GM08714 (cell line): ENCODE measurements at regions not wholly inside any gene's neighbourhood (a gene's known extent, or its start where the extent isn't known, plus 50 kb on each side); places are given as distances from the start of the nearest gene placed in this dataset.
"Not testable (repeated sequence)": the region's sequence is repeated elsewhere in the genome, so short reads cannot be mapped to it uniquely, and the experiment has no call there.

Experiments
- H3K4me3 ChIP-seq: fragments of 200-500 bp; sonication (Bioruptor generic); 2 replicates; pipeline ENCODE4 v1.5.1; 2014; ENCODE audit warnings: mild to moderate bottlenecking, low read length, inconsistent platforms
- ZNF274 ChIP-seq: IDR thresholded peaks from 2 replicates; pipeline ENCODE4 v1.6.1; 2012; ENCODE audit warnings: mild to moderate bottlenecking, low read depth, low read length

DNA sequence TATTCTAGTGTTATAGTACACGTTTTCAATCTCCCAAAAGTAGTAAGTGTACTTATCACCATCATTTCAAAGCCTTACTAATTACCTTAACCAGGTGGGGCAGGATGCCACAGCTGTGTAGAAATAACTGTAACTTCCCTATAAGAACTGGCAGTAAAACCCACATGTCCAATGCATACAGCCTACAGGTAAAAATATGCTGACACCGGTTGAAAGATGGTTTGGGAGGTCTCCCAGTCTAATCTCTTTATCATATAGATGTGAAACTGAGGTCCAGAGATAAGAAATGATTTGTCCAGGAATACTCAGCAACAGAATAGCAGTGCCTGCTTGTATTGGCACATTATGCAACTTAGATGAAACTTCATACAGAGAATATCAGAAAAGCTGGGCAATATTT, 322.9 kb downstream of the BCL11A start:
- TF ChIP-seq ZNF274: no peak
- no peak overlapping the region for H3K4me3 ChIP-seq

DNA sequence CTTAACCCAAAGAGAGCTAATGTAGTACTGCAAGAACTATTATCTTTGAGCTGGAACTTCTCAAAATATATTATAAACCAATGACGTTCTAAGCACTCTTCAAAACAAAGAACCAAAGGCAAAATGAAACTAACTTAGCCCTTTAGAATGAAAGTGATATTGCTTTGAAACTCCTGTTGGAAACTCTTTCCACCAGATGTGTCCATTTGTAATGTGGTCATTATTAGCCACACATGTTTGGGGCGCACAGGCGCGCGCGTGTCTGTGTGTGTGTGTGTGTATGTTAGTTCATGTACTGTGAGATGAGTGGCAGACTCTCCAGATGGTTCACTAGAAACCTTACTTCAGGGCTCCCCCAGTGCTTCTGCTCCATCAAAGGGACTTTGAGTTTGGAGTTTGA, 323.4 kb downstream of the BCL11A start:
- H3K4me3 ChIP-seq: no peak overlapping the region
- TF ChIP-seq ZNF274: no peak

GRCh38 chr2:60226943-60227342, 326.5 kb downstream of the BCL11A start:
- no peak for TF ChIP-seq ZNF274

DNA sequence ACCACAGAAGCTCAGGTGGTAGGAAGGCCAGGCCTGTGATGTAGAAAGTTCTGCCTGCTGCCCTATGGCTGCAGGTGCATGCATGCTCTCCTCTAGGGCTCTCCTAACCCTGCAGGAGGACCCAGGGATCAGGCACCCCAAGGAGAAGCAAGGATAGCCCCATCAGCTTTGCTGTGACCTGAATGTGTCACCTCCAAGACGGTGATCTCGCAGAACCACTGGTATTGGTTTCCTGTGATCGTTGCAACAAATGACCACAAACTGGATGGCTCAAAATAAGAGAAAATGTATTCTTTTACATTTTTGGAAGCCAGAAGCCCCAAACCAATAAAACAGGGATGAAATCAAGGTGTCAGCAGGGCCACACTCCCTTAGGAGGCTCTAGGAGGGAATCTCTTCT, 327.3 kb downstream of the BCL11A start:
- TF ChIP-seq ZNF274: no peak
- no peak overlapping the region for H3K4me3 ChIP-seq

More at GRCh38 chr2:60226943-60227342, 326.5 kb downstream of the BCL11A start:
- no peak overlapping the region for H3K4me3 ChIP-seq

- TF ChIP-seq ZNF274: no peak
Observed at GRCh38 chr2:60223859-60224258, 329.6 kb downstream of the BCL11A start.

GRCh38 chr2:60221098-60221497, 332.4 kb downstream of the BCL11A start:
- no peak for TF ChIP-seq ZNF274
- H3K4me3 ChIP-seq: no peak overlapping the region

More at GRCh38 chr2:60223859-60224258, 329.6 kb downstream of the BCL11A start:
- no peak overlapping the region for H3K4me3 ChIP-seq

- H3K4me3 ChIP-seq: no peak overlapping the region
- no peak for TF ChIP-seq ZNF274
Observed at GRCh38 chr2:60219536-60219935, 333.9 kb downstream of the BCL11A start.

DNA sequence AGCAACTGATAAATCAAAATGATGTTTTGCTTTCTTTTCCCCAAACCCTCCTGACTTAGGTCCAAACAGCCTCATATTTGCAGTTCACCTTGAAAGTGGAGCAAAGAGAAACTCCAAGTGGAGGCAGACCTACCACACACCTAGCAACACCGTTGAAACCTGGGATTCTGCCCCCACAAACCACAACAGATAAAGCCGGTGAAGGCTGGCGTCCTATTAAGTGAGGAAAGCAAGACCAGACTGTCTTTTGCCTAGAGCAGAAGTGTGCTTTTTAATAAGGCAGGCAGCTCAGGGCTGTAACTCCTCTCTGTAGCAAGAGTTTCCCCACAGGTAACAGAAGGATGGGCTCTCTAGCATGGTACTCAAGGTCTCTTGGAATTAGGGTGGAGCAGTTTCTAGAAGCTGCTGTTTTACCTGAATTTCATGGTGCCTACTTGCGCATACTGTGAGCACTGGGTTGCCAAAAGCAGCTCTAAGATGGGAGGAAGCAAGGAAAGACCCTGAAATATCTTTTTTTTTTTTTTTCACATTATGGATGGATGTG, 336.9 kb downstream of the BCL11A start:
- H3K4me3 ChIP-seq: no peak overlapping the region
- TF ChIP-seq ZNF274: no peak

- TF ChIP-seq ZNF274: no peak
- H3K4me3 ChIP-seq: no peak overlapping the region
Observed at GRCh38 chr2:60215386-60215901, 338.0 kb downstream of the BCL11A start.

GRCh38 chr2:60214626-60214875, 338.9 kb downstream of the BCL11A start:
- no peak for TF ChIP-seq ZNF274
- H3K4me3 ChIP-seq: no peak overlapping the region

DNA sequence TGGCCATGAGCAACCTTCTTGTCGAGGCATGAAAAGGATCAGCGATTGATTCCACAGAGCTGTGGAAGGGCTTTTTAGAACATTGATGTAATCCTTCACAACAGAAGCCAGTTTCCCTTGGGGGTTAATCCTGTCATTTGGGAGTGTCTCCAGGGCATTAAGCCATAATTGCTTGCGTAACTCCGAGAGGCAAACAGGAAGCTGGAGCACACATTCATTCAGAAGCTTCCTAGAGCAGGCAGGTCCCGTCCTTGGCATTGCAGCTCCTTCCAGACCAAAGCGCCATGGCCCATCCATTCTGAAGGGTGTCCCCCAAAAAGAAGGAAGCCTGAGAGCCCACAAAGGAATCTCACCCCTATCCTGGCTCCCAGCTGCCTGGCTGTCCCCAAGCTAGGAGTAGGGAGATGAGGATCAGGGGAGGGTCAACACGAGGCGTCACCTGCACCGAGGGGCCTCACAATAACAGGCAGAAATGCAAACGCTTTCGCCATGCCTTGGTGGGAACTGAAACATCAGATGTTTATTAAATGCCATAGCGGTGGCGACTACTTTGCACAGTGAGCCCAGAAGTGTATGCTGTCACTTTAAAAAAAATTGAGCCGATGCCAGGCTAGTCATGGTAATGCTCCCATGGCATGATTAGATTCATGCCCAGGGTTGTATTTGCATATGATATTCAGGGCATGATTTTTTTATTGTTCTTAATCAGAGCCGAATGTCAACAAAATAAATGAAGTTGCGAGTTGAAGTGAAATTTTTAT, 339.4 kb downstream of the BCL11A start:
- no peak for TF ChIP-seq ZNF274
- no peak overlapping the region for H3K4me3 ChIP-seq

- no peak for TF ChIP-seq ZNF274
- H3K4me3 ChIP-seq: no peak overlapping the region
Observed at GRCh38 chr2:60212181-60212945, 341.1 kb downstream of the BCL11A start.

- H3K4me3 ChIP-seq: not testable (repeated sequence)
Observed at GRCh38 chr2:60189006-60189405, 364.4 kb downstream of the BCL11A start.

DNA sequence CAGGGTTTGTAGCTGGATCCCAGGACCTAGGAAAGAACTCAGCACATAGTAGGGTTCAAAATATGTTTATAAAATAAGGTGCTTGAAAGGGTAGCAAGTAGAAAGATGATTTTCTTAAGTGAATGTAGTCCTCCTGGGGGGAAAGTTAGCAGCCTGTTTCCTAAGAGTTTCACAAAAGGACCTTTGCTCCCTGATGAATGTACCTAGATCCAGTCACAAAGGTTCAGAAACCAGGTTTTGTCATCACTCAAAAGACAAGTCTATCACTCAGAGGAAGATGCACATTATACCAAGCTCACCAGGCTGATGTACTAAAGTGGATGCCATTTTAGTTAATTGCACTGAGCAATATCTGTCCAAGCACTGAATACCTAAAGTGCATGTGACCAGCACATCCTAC, 378.2 kb downstream of the BCL11A start:
- no peak overlapping the region for H3K4me3 ChIP-seq

GRCh38 chr2:60174146-60174545, 379.3 kb downstream of the BCL11A start:
- no peak overlapping the region for H3K4me3 ChIP-seq

More for the DNA sequence above, 378.2 kb downstream of the BCL11A start:
- no peak for TF ChIP-seq ZNF274

More at GRCh38 chr2:60174146-60174545, 379.3 kb downstream of the BCL11A start:
- no peak for TF ChIP-seq ZNF274
